Mucosa of stomach (tissue), 1 donor: ENCODE measurements at regions not wholly inside any gene's neighbourhood (a gene's known extent, or its start where the extent isn't known, plus 50 kb on each side); places are given as distances from the start of the nearest gene placed in this dataset.

Experiments
- H3K27me3 ChIP-seq: one replicate; pipeline ENCODE4 v1.7.0; 2013; ENCODE audit warnings: mild to moderate bottlenecking, low read length; ENCODE audit not compliant: control insufficient read depth, insufficient read depth
- H3K36me3 ChIP-seq: one replicate; pipeline ENCODE4 v1.7.0; 2013; ENCODE audit warnings: low read length; ENCODE audit not compliant: control insufficient read depth, insufficient read depth
- H3K4me1 ChIP-seq: one replicate; pipeline ENCODE4 v1.7.0; 2013; ENCODE audit warnings: mild to moderate bottlenecking, low read length; ENCODE audit not compliant: control insufficient read depth, insufficient read depth
- H3K4me3 ChIP-seq: one replicate; pipeline ENCODE4 v1.7.0; 2013; ENCODE audit warnings: low read length
- H3K9ac ChIP-seq: one replicate; pipeline ENCODE4 v1.7.0; 2013; ENCODE audit warnings: mild to moderate bottlenecking, low read length, moderate library complexity
- H3K9me3 ChIP-seq: one replicate; pipeline ENCODE4 v1.7.0; 2013; ENCODE audit warnings: mild to moderate bottlenecking, low read length, moderate library complexity; ENCODE audit not compliant: control insufficient read depth
- donor health status: Pancreatic carcinoma.

DNA sequence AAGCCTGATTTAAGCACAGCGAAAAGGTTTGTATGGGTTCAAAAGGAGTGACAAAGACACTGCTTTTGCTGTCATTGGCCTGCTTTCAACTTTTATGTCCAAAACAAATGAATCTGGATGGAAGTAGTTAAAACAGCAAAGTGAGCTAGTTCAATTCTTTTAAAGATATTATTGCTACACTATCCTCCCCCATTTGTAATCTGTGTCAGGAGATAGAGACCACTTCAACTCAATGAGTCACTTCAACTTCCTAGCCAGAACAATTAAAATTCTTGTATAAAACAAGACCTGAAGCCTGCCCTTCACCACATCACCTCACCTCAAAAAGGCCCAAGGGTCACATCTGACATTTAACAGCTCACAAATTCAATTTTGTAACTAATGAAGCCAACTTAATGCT is 364.1 kb upstream of the LYPLAL1 start:
- Histone ChIP-seq H3K4me3 (no peak overlapping the region), H3K9ac (no peak overlapping the region), H3K36me3 (no peaks in the 10 kb centered on the region), H3K27me3 (no peaks in the 10 kb centered on the region), H3K9me3 (no peaks in the 10 kb centered on the region), H3K4me1 (no peaks in the 10 kb centered on the region)

DNA sequence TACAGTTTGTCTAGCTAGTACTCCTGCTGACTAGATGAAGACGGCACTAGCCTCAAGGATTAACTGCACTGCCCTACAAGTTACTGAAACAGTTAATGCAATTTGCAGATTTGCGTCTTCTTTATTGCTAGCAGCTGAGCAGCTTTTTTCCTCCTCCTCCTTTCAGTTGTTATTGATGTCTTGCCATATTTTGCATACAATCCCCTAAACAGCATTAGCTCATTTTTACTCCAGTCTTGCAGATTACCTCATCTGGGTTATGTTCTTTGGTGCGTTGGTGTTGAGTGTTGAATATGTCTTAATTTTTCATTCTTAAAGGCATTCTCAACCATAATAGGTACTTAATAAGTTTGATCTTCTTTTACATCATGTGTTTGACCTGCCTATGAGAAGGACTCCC is 363.4 kb upstream of the LYPLAL1 start:
- Histone ChIP-seq H3K4me3 (no peak overlapping the region), H3K9me3 (no peaks in the 10 kb centered on the region), H3K4me1 (no peaks in the 10 kb centered on the region), H3K9ac (no peak overlapping the region), H3K27me3 (no peaks in the 10 kb centered on the region), H3K36me3 (no peaks in the 10 kb centered on the region)

DNA sequence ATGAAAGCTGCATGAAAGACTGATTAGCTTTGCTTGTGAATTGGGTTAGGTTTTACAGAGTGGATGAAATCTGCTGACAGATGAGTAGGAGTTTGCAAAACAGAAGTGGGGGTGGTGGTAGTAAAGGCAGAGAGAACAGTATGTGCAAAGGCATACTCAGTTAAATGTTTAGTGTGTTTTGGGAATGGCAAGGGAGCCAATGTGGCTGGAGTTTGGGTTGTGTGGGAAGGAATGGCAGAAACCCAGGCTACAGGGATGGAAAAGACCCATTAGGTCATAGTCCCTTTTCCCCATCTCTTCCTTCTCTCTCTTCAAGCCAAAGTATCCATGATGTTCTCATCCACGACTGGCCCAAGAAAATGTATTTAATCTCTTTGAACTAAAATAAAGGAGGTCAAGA is 362.2 kb upstream of the LYPLAL1 start:
- Histone ChIP-seq H3K9ac (no peak overlapping the region), H3K36me3 (no peaks in the 10 kb centered on the region), H3K4me1 (no peaks in the 10 kb centered on the region), H3K9me3 (no peaks in the 10 kb centered on the region), H3K27me3 (no peaks in the 10 kb centered on the region), H3K4me3 (no peak overlapping the region)

DNA sequence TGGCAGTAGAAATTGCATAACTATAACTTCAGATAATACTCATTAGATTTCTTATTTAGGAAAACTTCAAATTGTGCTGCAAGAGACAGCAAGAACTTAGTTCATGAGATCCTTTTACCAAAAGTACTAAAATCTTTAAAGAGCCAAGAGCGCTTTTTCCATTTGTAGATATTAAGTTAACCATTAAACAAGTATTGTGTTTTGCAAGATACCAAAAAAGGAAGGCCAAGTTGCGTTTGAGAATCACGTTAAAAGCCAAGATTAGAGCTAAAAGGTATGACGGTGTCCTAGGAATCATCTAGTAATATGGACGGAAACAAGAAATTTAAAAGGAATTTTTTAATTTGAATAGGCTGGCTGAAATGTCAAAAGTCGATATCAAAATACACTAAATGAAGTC is 361.3 kb upstream of the LYPLAL1 start:
- H3K4me1 ChIP-seq: no peaks in the 10 kb centered on the region
- no peaks in the 10 kb centered on the region for H3K36me3 ChIP-seq
- no peaks in the 10 kb centered on the region for H3K9me3 ChIP-seq
- H3K9ac ChIP-seq: no peak overlapping the region
- no peak overlapping the region for H3K4me3 ChIP-seq
- no peaks in the 10 kb centered on the region for H3K27me3 ChIP-seq

DNA sequence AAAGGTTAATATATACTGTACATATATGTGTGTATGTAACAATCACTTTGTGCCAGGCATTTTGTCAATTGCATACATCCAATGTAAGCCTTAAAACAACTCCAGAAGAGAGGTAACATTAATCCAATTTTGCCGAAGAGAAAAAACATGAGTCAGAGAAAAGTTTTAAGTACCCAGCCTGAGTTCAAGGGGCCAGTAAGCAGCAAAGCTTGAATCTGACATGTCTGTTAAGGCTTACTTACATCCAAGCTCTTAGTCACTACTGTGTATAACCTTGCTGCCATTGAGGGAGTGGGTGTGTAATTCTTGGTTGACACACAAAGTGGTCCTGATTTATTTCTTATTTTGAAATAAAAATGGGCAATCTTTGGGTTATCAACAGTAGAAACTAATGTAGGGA is 360.4 kb upstream of the LYPLAL1 start:
- no peaks in the 10 kb centered on the region for H3K9me3 ChIP-seq
- H3K9ac ChIP-seq: no peak overlapping the region
- no peaks in the 10 kb centered on the region for H3K27me3 ChIP-seq
- no peaks in the 10 kb centered on the region for H3K36me3 ChIP-seq
- H3K4me1 ChIP-seq: no peaks in the 10 kb centered on the region
- no peak overlapping the region for H3K4me3 ChIP-seq

DNA sequence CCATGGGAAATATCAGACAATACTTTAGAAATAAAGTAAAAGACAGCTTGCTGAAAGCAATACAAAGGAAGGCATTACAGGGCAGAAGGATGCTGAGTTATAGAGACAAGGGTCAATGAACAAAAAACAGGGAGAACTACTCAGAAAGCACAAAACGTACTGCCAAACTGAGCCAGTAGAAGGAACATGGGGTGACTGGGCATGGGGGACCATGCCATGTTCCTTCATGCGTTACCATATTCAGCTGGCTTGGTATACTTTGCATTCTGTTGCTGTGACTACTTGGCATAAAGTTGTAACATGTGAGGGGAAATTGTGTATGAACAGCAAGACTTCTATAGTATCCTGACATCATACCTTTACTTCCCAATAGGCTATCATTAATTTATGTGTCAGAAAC is 358.6 kb upstream of the LYPLAL1 start:
- no peak overlapping the region for H3K9ac ChIP-seq
- H3K9me3 ChIP-seq: no peaks in the 10 kb centered on the region
- H3K4me1 ChIP-seq: no peaks in the 10 kb centered on the region
- no peak overlapping the region for H3K4me3 ChIP-seq
- H3K36me3 ChIP-seq: no peaks in the 10 kb centered on the region
- H3K27me3 ChIP-seq: no peaks in the 10 kb centered on the region

DNA sequence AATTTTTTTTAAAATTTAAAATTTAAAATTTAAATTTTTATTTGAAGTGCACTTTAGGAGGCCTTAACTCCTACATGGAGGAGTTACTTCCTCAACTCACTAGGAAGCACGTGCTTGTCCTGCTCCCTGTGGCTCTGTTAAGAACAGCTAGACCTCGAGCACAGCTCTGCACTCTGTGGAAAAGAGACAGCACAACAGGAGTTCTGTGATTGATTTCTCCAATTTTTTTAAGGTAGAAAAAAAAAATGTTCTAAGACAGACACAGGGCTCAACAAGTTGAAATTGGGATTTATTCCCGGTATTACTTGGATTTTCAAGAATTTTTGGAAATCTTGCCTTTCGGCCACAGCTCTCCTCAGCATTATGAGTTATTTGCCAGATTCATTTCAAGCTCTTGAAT is 356.6 kb upstream of the LYPLAL1 start:
- Histone ChIP-seq H3K9ac (no peak overlapping the region), H3K36me3 (no peaks in the 10 kb centered on the region), H3K4me1 (no peaks in the 10 kb centered on the region), H3K27me3 (no peaks in the 10 kb centered on the region), H3K9me3 (no peaks in the 10 kb centered on the region), H3K4me3 (no peak overlapping the region)

DNA sequence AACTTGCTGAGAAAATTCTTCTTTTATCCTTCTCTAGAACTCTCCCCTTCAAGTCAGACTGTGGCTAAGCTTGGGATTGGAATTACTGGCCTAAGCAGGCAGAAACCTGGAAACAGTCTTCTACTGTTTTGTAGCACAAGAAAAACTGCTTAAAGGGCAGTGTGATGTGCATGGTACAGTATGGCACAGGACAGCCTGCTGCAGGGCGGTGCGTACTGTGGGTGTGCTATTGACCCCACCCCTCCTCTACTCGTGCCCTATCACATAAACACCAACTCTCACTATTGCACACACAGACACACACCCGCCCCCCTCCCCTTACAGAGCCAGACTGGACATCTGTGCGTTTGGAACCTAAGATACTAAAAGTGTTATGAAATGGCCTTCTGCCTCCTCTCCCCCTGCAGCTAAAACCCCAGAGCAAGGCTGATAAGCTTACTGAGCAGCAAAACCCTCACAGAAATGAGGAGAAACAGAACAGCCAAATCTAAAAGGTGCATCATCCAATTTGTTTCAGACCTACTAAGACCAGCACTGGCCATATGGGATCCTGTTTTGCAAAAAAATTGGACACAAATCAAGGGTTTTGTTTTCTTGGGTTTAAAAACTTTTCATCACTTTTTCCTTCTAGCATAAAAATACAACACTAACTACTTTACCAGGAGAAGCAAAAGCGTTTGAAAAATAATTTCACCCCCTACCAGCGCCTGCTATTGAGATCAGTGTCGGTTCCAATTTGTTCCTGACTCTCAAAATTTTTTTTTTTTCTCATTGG is 355.8 kb upstream of the LYPLAL1 start:
- no peak overlapping the region for H3K4me3 ChIP-seq
- H3K36me3 ChIP-seq: no peaks in the 10 kb centered on the region
- H3K27me3 ChIP-seq: no peaks in the 10 kb centered on the region
- H3K4me1 ChIP-seq: no peaks in the 10 kb centered on the region
- H3K9me3 ChIP-seq: no peaks in the 10 kb centered on the region
- no peak overlapping the region for H3K9ac ChIP-seq

DNA sequence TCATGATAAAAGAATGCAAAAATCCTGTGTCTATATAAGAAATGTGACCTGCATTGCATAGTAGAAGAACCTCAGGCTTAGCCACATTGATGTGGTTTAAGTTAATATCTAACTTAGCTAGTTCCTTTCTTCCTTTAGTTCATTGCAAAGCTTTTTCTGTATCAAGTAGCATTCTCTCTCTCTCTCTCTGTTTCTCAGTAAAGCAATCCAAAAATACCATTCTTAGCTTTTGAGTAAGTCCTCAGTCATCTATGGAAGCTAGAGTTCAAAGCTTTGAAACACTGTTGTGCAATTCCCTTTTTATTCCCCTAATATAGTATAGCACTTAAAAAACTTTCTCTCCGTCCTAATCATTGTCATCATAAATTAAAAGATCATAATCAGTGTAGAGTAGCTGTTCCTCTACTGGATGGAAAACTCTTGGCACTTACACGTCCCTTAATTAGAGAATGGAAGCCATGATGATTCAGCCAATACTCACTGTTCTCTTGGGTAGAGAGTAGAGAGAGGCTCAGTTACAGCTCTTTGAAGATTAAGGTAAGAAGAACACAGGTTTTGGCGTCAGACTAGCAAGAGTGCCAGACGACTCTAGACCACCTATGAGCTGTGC is 350.3 kb upstream of the LYPLAL1 start:
- H3K36me3 ChIP-seq: no peaks in the 10 kb centered on the region
- H3K4me3 ChIP-seq: no peak overlapping the region
- H3K27me3 ChIP-seq: no peaks in the 10 kb centered on the region
- no peaks in the 10 kb centered on the region for H3K9me3 ChIP-seq
- H3K4me1 ChIP-seq: no peaks in the 10 kb centered on the region
- H3K9ac ChIP-seq: no peak overlapping the region

DNA sequence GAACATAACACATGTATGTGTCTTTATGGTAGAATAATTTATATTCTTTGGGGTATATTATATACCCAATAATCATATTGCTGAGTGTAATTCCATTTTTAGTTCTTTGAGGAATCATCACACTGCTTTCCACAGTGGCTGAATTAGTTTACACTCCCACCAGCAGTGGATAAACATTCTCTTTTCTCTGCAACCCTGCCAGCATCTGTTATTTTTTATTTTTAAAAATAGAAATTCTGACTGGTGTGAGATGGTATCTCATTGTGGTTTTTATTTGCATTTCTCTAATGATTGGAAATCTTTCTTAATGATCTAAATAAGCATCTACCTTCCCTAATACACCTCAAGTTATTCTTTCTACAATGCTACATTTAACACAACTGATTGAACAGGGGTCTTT is 346.2 kb upstream of the LYPLAL1 start:
- Histone ChIP-seq H3K4me3 (no peak overlapping the region), H3K9ac (no peak overlapping the region), H3K27me3 (no peaks in the 10 kb centered on the region), H3K36me3 (no peaks in the 10 kb centered on the region), H3K4me1 (no peaks in the 10 kb centered on the region), H3K9me3 (no peaks in the 10 kb centered on the region)

DNA sequence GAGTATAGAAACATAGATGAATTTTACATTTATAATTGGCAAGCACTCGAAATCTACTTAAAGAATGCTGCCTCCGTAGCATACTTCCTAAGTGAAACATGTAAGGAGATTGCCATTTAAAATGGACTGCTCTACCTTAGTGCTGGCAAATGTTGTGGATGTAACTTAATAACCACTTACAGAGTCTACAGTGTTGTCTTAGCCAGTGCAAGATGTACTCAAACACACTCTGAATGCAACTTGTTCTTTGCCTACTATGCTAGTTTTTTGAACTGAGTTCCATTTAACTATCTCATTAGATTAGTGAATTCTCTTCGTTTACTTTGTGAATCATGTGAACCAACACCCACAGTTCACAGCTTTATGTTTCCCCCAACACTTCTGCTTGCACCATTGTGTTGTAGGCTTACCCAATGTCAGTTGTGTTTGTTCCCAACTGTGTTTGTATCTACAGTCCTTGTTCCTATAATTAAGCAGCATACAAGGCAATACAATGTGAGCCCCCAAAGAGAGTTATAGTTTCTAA is 345.5 kb upstream of the LYPLAL1 start:
- no peaks in the 10 kb centered on the region for H3K4me1 ChIP-seq
- H3K27me3 ChIP-seq: no peaks in the 10 kb centered on the region
- H3K36me3 ChIP-seq: no peaks in the 10 kb centered on the region
- H3K9ac ChIP-seq: no peak overlapping the region
- no peaks in the 10 kb centered on the region for H3K9me3 ChIP-seq
- H3K4me3 ChIP-seq: no peak overlapping the region

DNA sequence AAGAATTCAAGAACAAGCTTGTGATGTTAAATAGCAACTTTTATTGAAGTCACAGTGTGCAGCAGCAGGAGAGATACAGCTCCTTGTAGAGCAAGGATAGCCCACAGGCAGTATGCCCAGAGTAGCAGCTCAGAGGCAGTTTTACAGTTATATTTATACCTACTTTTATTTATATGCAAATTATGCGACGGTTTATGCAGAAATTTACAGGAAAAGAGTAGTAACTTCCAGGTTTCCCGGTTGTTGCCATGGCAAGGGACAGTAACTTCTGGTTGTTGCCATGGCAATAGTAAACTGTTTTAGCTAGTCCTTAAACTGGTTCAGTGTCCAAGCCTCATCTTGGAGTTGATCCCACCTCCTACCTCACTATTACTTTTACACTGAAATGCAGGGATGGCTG is 344.6 kb upstream of the LYPLAL1 start:
- H3K27me3 ChIP-seq: no peaks in the 10 kb centered on the region
- no peaks in the 10 kb centered on the region for H3K36me3 ChIP-seq
- no peak overlapping the region for H3K4me3 ChIP-seq
- no peaks in the 10 kb centered on the region for H3K4me1 ChIP-seq
- H3K9ac ChIP-seq: no peak overlapping the region
- no peaks in the 10 kb centered on the region for H3K9me3 ChIP-seq
